Peyer's patch (tissue), 4 donors: ENCODE measurements at regions not wholly inside any gene's neighbourhood (a gene's known extent, or its start where the extent isn't known, plus 50 kb on each side); places are given as distances from the start of the nearest gene placed in this dataset.
"Not testable (repeated sequence)": the region's sequence is repeated elsewhere in the genome, so short reads cannot be mapped to it uniquely, and the experiment has no call there.

Experiments used
- CTCF ChIP-seq, 6 experiments: fragments of 450-650 bp in 4 of 6; fragments of 200-600 bp in 2 of 6; sonication (generic) in 1 of 6; IDR thresholded peaks; one replicate each; pipeline ENCODE4 v1.5.1; 2017 to 2019; ENCODE audit warnings: antibody characterized with exemption in 6 of 6, mild to moderate bottlenecking in 3 of 6, moderate library complexity in 1 of 6
- POLR2A ChIP-seq, 2 donors: fragments of 450-650 bp; IDR thresholded peaks; one replicate each; pipeline ENCODE4 v1.5.1; 2017; ENCODE audit warnings: antibody characterized with exemption in 2 of 2, mild to moderate bottlenecking in 2 of 2, moderate library complexity in 2 of 2

- not testable (repeated sequence) for TF ChIP-seq CTCF, POLR2A (IDR thresholded peaks at IDR 0.05)
These were observed 2795.9 kb upstream of the TEKT4 start for GRCh38 chr2:92075363-92075762.
